IMR-90 (cell line): ENCODE measurements at regions not wholly inside any gene's neighbourhood (a gene's known extent, or its start where the extent isn't known, plus 50 kb on each side); places are given as distances from the start of the nearest gene placed in this dataset.
A peak's percentile ranks its signal among the peaks of the same experiment; 100 is the strongest.
"Not testable (repeated sequence)": the region's sequence is repeated elsewhere in the genome, so short reads cannot be mapped to it uniquely, and the experiment has no call there.

Source experiments
- ATAC-seq: fragments of 200-7000 bp; cut with Tn5 transposase; 2 replicates; pipeline ENCODE4 v1.9.1; 2020; ENCODE audit warnings: low read depth, mild to moderate bottlenecking, moderate library complexity
- BruUV-seq: library from RNA; stranded (reverse); fragments of 400-500 nt; replicated peaks from 2 replicates; lab custom pipeline; 2021; lab: Mats Ljungman, UMichigan
- CTCF ChIA-PET: fragments of 300-600 bp; formaldehyde crosslinking; extraction: SDS; loops from one replicate; lab custom pipeline; 2021; ENCODE audit warnings: antibody characterized with exemption; lab: Yijun Ruan, JAX
- POLR2A ChIA-PET: fragments of 300-600 bp; sonication (Branson Sonifier 250); formaldehyde crosslinking; loops from one replicate; lab custom pipeline; 2022; ENCODE audit warnings: antibody characterized with exemption; ENCODE audit not compliant: unreplicated experiment; lab: Charles Lee
- DNase-seq: peaks from one replicate; pipeline ENCODE4 v3.0.0; 2013
- H2AFZ ChIP-seq: replicated peaks from 2 replicates; pipeline ENCODE3; 2013; ENCODE audit warnings: low read length, mild to moderate bottlenecking; ENCODE audit not compliant: poor library complexity
- H2AK5ac ChIP-seq: 2 replicates; pipeline ENCODE4 v1.6.1; 2013; ENCODE audit warnings: low read depth, low read length, inconsistent platforms
- H2AK9ac ChIP-seq: replicated peaks from 2 replicates; pipeline ENCODE3; 2013; ENCODE audit warnings: mild to moderate bottlenecking, low read depth, low read length, moderate library complexity; ENCODE audit not compliant: poor library complexity
- H2BK120ac ChIP-seq: 2 replicates; pipeline ENCODE4 v1.6.1; 2013; ENCODE audit warnings: low read depth, low read length, inconsistent platforms
- H2BK15ac ChIP-seq: 3 replicates; pipeline ENCODE4 v1.6.1; 2013; ENCODE audit warnings: low read depth, low read length, inconsistent platforms
- H2BK20ac ChIP-seq: 2 replicates; pipeline ENCODE4 v1.6.1; 2013; ENCODE audit warnings: low read depth, mild to moderate bottlenecking, inconsistent platforms, low read length, moderate library complexity
- H2BK5ac ChIP-seq: 2 replicates; pipeline ENCODE4 v1.6.1; 2013; ENCODE audit warnings: mild to moderate bottlenecking, low read depth, low read length, inconsistent platforms; ENCODE audit not compliant: poor library complexity, severe bottlenecking
- H3K14ac ChIP-seq: replicated peaks from 2 replicates; pipeline ENCODE4 v1.6.1; 2013; ENCODE audit warnings: low read depth, low read length, inconsistent platforms
- H3K18ac ChIP-seq: 2 replicates; pipeline ENCODE4 v1.6.1; 2013; ENCODE audit warnings: low read depth, low read length, control low read depth
- H3K23ac ChIP-seq: 2 replicates; pipeline ENCODE4 v1.6.1; 2013; ENCODE audit warnings: low read depth, low read length, inconsistent platforms
- H3K27ac ChIP-seq: 2 replicates; pipeline ENCODE4 v1.5.1; 2013; ENCODE audit warnings: mild to moderate bottlenecking, control low read depth, low read length; ENCODE audit not compliant: insufficient read depth
- H3K27me3 ChIP-seq: 2 replicates; pipeline ENCODE4 v1.6.1; 2013; ENCODE audit warnings: low read length; ENCODE audit not compliant: control insufficient read depth, insufficient read depth
- H3K36me3 ChIP-seq: 2 replicates; pipeline ENCODE4 v1.6.1; 2013; ENCODE audit warnings: low read length, mixed read lengths; ENCODE audit not compliant: control insufficient read depth, insufficient read depth
- H3K4ac ChIP-seq: 2 replicates; pipeline ENCODE4 v1.6.1; 2013; ENCODE audit warnings: low read depth, low read length, inconsistent platforms
- H3K4me1 ChIP-seq: 2 replicates; pipeline ENCODE4 v1.6.1; 2013; ENCODE audit warnings: low read length, mixed read lengths; ENCODE audit not compliant: control insufficient read depth, insufficient read depth
- H3K4me2 ChIP-seq: 2 replicates; pipeline ENCODE4 v1.6.1; 2013; ENCODE audit warnings: low read depth, mild to moderate bottlenecking, control low read depth, low read length, moderate library complexity
- H3K4me3 ChIP-seq: 2 replicates; pipeline ENCODE4 v1.5.1; 2013; ENCODE audit warnings: low read depth, mild to moderate bottlenecking, control low read depth, low read length, moderate library complexity; ENCODE audit not compliant: insufficient read depth
- H3K56ac ChIP-seq: 2 replicates; pipeline ENCODE4 v1.6.1; 2013; ENCODE audit warnings: low read length, inconsistent platforms; ENCODE audit not compliant: insufficient read depth; ENCODE audit errors: extremely low read depth
- H3K79me1 ChIP-seq, 2 experiments: 2 replicates each; pipeline ENCODE4 v1.6.1; 2013; ENCODE audit warnings: low read length in 2 of 2, inconsistent platforms in 1 of 2, low read depth in 1 of 2
- H3K9ac ChIP-seq: 2 replicates; pipeline ENCODE4 v1.6.1; 2013; ENCODE audit warnings: low read depth, low read length, control low read depth
- H3K9me1 ChIP-seq: 2 replicates; pipeline ENCODE4 v1.6.1; 2013; ENCODE audit warnings: low read length, inconsistent platforms; ENCODE audit not compliant: insufficient read depth
- H3K9me3 ChIP-seq: 2 replicates; pipeline ENCODE4 v1.6.1; 2013; ENCODE audit warnings: low read length; ENCODE audit not compliant: control insufficient read depth, insufficient read depth
- H4K20me1 ChIP-seq: 2 replicates; pipeline ENCODE4 v1.6.1; 2013; ENCODE audit warnings: low read length, inconsistent platforms; ENCODE audit not compliant: insufficient read depth
- H4K5ac ChIP-seq: 2 replicates; pipeline ENCODE4 v1.6.1; 2013; ENCODE audit warnings: mild to moderate bottlenecking, low read depth, low read length, control low read depth
- H4K8ac ChIP-seq, 2 experiments: 2 replicates each; pipeline ENCODE4 v1.6.1; 2013; ENCODE audit warnings: low read depth in 2 of 2, low read length in 2 of 2, control low read depth in 1 of 2, inconsistent platforms in 1 of 2
- H4K91ac ChIP-seq: 2 replicates; pipeline ENCODE4 v1.6.1; 2013; ENCODE audit warnings: low read depth, low read length, inconsistent platforms; ENCODE audit not compliant: insufficient read depth
- WGBS, 2 experiments: methylation state at CpG; one replicate each; pipeline versions ENCODE4 v1.1.5 to v1.1.7; 2013; ENCODE audit warnings: missing lambda C conversion rate in 2 of 2; ENCODE audit not compliant: insufficient read length in 1 of 2; ENCODE audit errors: extremely low coverage in 2 of 2; 5-methylcytosine and 5-hydroxymethylcytosine counted together
- dilution Hi-C: fragments of 300-500 bp; cut with HindIII; formaldehyde crosslinking; loops from one replicate; pipeline ENCODE4 v1.14.3; 2018; ENCODE audit warnings: low sequenced_read_pairs; ENCODE audit not compliant: unreplicated experiment
- in situ Hi-C: fragments of 300-500 bp; cut with MboI; formaldehyde crosslinking; loops from 3 replicates; pipeline ENCODE4 v1.14.3; 2019; ENCODE audit warnings: low sequenced_read_pairs, inconsistent platforms, mixed read lengths
- intact Hi-C: fragments of 100-400 bp; cut with micrococcal nuclease; formaldehyde crosslinking; loops from 2 replicates; pipeline ENCODE4 v1.10.0; 2022

GRCh38 chr6:28685960-28686359, 160.3 kb downstream of the GPX5 start:
- H3K4me2 ChIP-seq, H2BK15ac ChIP-seq, H3K4me1 ChIP-seq, H4K91ac ChIP-seq, H3K18ac ChIP-seq, CTCF ChIA-PET, H2AK9ac ChIP-seq, H3K9ac ChIP-seq, H3K14ac ChIP-seq, H2AK5ac ChIP-seq, H3K4me3 ChIP-seq, H3K56ac ChIP-seq, H2BK20ac ChIP-seq, H3K36me3 ChIP-seq, H4K8ac ChIP-seq, H2BK5ac ChIP-seq, H3K27me3 ChIP-seq, ATAC-seq, H3K4ac ChIP-seq, H4K20me1 ChIP-seq, H4K5ac ChIP-seq, H3K27ac ChIP-seq, H3K23ac ChIP-seq, dilution Hi-C loops, H2AFZ ChIP-seq, H3K9me1 ChIP-seq, H3K79me1 ChIP-seq, H3K9me3 ChIP-seq, H2BK120ac ChIP-seq, POLR2A ChIA-PET, BruUV-seq: not testable (repeated sequence)
- WGBS, 2 experiments = no CpG with 5 or more reads among the region's 3 CpGs
- intact Hi-C loops = loop anchor here (1.0 to 2.0 kb wide), 3 partner anchors 153 to 903 kb away; no protein-coding TSS in a partner anchor
- in situ Hi-C loops = loop anchor here (5.0 to 10.0 kb wide), 2 partner anchors 326 to 909 kb away; no protein-coding TSS in a partner anchor
- DNase-seq = peak; percentile 5
